ENCODE measurements at regions not wholly inside any gene's neighbourhood (a gene's known extent, or its start where the extent isn't known, plus 50 kb on each side); places are given as distances from the start of the nearest gene placed in this dataset.
"Not testable (repeated sequence)": the region's sequence is repeated elsewhere in the genome, so short reads cannot be mapped to it uniquely, and the experiment has no call there.

DNA sequence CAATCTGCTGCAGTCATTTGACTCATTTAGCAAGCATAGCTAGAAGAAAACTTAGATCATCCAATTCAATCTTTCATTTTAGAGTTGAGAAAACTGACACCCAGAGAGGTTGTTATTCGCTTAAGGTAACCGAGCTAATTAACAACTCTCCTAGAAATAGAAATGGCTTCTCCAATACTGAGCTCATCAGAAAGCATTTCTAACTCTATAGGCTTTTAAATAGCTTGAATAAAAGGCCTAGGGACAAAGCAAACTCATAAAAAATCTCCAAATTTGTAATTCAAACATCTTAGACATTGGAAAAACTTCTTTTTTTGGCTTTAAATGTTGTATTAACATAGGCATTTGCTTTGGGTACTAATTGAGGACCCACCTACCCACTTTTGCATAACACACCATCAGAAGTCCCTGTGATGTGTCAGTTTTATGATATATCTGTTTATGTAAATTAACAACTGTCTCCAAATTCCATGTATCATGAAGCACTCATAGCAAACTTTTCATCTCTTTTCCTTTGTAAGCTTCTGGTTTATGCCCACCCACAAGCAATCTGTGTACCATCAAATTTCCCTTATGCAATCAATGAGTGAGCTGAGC, 343.9 kb upstream of the CHST9 start:
- H3K4me3 ChIP-seq (ENCODE audit: low read depth, low read length), result no peak overlapping the region
- ChIA-PET POLR2A (no interaction called here), CTCF (no interaction called here)
- no peak for DNase-seq (ENCODE audit: low read depth, low spot score)
- TF ChIP-seq, protein P1, sequence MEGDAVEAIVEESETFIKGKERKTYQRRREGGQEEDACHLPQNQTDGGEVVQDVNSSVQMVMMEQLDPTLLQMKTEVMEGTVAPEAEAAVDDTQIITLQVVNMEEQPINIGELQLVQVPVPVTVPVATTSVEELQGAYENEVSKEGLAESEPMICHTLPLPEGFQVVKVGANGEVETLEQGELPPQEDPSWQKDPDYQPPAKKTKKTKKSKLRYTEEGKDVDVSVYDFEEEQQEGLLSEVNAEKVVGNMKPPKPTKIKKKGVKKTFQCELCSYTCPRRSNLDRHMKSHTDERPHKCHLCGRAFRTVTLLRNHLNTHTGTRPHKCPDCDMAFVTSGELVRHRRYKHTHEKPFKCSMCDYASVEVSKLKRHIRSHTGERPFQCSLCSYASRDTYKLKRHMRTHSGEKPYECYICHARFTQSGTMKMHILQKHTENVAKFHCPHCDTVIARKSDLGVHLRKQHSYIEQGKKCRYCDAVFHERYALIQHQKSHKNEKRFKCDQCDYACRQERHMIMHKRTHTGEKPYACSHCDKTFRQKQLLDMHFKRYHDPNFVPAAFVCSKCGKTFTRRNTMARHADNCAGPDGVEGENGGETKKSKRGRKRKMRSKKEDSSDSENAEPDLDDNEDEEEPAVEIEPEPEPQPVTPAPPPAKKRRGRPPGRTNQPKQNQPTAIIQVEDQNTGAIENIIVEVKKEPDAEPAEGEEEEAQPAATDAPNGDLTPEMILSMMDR (IDR thresholded peaks at IDR 0.05; ENCODE audit: insufficient read depth, low read length, missing control alignments), result no peak

DNA sequence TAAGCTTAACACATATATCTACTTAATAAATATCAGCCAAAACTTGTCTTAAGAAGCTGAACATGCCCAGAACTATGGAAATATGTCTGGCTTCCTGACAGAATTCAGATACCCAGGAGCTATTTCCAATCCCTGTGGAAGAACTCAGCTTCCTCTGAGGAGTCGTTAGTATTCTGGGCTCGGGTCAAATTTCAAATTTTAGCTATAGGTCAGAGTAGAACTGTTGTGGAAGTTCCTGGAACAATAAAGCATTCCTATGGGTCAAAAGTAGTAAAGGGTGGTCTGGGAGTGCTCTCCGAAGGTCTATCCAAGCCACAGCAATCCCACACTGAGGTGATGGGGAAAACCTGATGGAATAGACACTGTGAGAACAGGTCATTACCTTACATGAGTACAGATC, 342.7 kb upstream of the CHST9 start:
- no peak for DNase-seq (ENCODE audit: low read depth, low spot score)
- H3K4me3 ChIP-seq (ENCODE audit: low read depth, low read length), result no peak overlapping the region
- POLR2A ChIA-PET, result no interaction called here
- CTCF ChIA-PET, result no interaction called here
- TF ChIP-seq, protein P1 (IDR thresholded peaks at IDR 0.05; ENCODE audit: insufficient read depth, low read length, missing control alignments), result no peak

DNA sequence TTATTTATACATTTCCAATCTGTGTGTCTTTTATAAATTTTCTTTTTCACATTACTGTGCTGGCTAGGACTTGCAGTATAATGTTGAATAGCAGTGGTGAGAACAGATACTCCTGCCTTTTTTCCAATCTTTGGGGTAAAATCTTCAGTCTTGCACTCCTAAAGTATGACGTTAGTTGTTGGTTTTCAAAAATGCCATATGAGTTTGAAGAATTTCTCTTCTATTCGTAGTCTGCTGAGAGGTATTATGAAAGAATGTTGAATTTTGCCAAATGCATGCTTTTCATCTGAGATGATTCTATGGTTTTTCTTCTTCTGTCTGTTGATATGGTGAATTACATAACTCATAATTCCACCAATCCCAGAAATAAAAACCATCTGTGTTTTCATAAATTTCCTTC, 335.3 kb upstream of the CHST9 start:
- no peak overlapping the region for H3K4me3 ChIP-seq (ENCODE audit: low read depth, low read length)
- CTCF ChIA-PET, result no interaction called here
- DNase-seq (ENCODE audit: low read depth, low spot score), result no peak
- POLR2A ChIA-PET, result no interaction called here
- TF ChIP-seq, protein P1 (IDR thresholded peaks at IDR 0.05; ENCODE audit: insufficient read depth, low read length, missing control alignments), result no peak

DNA sequence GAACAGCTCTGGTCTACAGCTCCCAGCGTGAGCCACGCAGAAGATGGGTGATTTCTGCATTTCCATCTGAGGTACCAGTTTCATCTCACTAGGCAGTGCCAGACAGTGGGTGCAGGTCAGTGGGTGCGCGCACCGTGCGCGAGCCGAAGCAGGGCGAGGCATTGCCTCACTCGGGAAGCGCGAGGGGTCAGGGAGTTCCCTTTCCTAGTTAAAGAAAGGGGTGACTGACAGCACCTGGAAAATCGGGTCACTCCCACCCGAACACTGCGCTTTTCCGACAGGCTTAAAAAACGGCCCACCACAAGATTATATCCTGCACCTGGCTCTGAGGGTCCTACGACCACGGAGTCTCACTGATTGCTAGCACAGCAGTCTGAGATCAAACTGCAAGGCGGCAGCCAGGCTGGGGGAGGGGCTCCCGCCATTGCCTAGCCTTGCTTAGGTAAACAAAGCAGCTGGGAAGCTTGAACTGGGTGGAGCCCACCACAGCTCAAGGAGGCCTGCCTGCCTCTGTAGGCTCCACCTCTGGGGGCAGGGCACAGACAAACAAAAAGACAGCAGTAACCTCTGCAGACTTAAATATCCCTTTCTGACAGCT, 325.0 kb upstream of the CHST9 start:
- CTCF ChIA-PET; POLR2A ChIA-PET; H3K4me3 ChIP-seq (ENCODE audit: low read depth, low read length); DNase-seq (ENCODE audit: low read depth, low spot score): not testable (repeated sequence)

DNA sequence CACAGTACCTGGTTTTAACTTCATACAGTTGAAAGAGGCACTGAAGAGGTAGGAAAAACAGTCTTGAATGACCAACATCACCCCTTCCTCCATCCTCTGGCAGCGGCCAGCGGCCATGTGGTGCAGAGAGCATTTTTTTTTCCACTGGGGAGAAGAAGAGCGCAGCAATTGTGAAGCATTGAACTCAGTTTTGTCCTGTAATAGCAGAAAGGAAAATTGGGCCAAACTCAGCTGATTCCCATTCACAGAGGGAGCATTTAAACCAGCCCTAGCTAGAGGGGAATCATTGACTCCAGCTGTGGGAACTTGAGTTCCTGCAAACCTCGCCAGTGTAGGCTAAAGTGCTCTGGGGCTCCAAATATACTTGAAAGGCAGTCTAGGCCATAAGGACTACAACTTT, 316.6 kb upstream of the CHST9 start:
- no peak overlapping the region for H3K4me3 ChIP-seq (ENCODE audit: low read depth, low read length)
- no peak for DNase-seq (ENCODE audit: low read depth, low spot score)
- ChIA-PET CTCF (no interaction called here), POLR2A (no interaction called here)
- TF ChIP-seq, protein P1 (IDR thresholded peaks at IDR 0.05; ENCODE audit: insufficient read depth, low read length, missing control alignments), result no peak

DNA sequence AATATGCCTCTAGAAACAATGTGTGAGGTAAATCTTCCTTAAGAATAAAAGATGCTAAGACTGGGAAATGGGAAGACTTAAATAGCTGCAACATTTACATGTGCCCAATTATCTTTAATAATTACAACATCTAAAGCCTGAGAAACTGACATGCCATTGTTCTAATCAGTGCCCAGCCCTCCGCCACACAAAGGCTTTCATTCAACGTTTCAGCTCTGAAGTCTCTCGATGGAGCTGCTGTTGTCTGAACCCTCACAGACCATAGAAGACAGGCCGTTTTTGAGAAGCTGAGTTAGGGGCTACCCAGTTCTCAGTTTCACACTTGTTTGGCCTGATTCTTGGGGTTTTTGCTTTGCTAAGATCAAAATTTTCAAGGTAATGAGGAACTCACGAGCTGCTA, 315.4 kb upstream of the CHST9 start:
- TF ChIP-seq, protein P1 (IDR thresholded peaks at IDR 0.05; ENCODE audit: insufficient read depth, low read length, missing control alignments), result no peak
- no peak overlapping the region for H3K4me3 ChIP-seq (ENCODE audit: low read depth, low read length)
- DNase-seq (ENCODE audit: low read depth, low spot score), result no peak
- ChIA-PET POLR2A (no interaction called here), CTCF (no interaction called here)

DNA sequence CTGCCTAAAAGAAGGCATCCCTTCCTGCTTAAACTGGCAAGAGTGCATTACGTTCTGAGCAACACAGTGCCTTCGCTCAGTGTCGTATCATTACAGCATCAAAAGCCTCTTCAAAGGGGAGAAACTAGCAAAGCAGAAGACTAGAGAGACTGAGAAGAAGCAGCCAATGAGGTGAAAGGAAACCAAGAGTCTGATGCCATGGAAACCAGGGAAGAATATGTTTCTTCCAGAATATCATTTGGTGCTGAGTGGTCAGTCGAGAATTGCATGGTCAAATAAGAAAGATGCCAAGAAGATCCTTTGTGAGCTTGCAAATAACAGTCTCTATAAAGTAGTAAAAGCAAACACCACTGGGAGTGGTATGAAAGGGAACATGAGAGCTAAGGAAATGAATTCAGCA, 312.1 kb upstream of the CHST9 start:
- no peak for DNase-seq (ENCODE audit: low read depth, low spot score)
- CTCF ChIA-PET, result no interaction called here
- POLR2A ChIA-PET, result no interaction called here
- TF ChIP-seq, protein P1 (IDR thresholded peaks at IDR 0.05; ENCODE audit: insufficient read depth, low read length, missing control alignments), result no peak
- H3K4me3 ChIP-seq (ENCODE audit: low read depth, low read length), result no peak overlapping the region

All from AG04449 (cell line).